GM21619 (cell line): ENCODE measurements at regions not wholly inside any gene's neighbourhood (a gene's known extent, or its start where the extent isn't known, plus 50 kb on each side); places are given as distances from the start of the nearest gene placed in this dataset.

Experiments used
- ATAC-seq: cut with Tn5 transposase; IDR thresholded peaks from one replicate; pipeline ENCODE4 v1.9.1; 2021; ENCODE audit not compliant: unreplicated experiment

DNA sequence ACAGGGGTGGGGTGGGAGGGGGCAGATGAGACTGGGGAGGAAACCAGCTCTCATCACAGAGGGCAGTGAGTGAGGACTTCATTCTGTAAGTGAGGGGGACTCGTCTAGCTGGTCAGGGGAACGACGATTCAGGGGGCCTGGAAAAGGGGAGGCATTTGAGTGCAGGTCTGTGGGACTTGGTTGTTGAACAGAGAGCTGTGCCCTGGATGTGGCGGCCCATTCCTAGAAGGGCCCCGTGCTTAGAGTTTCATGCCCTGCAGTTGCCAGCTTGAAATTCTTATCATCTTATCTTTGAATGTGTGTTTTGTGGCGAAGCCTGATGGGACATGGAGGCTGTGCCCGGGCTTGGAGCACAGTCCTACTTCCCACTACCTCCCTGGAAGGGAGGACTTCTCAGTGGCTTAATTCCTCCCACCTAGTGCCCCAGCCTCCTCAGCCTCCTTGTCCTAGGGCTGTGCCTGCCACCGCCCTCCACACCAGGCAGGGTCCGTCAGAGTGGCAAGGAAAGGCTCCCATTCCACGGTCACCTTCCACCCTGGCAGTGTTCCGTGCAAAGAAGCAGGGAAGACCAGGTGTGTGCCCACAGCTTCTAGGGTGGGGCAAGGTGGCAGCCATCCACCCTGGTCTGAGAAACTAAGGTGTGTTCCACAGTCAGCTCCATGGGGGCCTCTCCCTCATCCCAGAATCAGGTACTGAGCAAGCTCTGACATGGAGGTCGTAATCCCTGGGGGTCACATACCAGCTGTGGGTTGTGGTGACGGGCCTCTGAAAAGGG is 59.7 kb upstream of the LMO1 start:
- no peak for ATAC-seq

GRCh38 chr11:8321876-8322275 is 58.2 kb upstream of the LMO1 start:
- no peak for ATAC-seq

GRCh38 chr11:8320076-8320475 is 56.4 kb upstream of the LMO1 start:
- no peak for ATAC-seq

DNA sequence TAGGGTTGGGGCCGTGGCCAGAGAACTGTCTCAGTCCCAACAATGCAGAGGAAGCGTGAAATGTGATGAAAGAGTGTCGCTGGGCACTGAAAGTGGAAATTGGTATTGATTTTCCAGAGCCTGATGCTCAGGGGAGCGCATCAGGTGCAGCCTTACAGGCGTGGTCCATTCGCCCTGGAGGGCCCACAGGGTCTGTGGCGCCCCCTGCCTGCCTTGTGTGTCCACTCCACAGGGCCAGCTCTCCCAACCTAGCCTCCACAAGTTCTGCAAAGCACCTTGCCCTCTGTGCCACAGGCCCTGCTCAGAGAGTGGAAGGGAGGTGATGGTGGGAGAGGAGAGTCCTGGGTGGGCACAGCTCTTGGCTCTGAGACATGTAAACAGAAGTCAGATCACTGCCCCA is 54.9 kb upstream of the LMO1 start:
- no peak for ATAC-seq

GRCh38 chr11:8317159-8317558 is 53.5 kb upstream of the LMO1 start:
- no peak for ATAC-seq

- no peak for ATAC-seq
Observed at GRCh38 chr11:8315954-8316353, 52.3 kb upstream of the LMO1 start.

DNA sequence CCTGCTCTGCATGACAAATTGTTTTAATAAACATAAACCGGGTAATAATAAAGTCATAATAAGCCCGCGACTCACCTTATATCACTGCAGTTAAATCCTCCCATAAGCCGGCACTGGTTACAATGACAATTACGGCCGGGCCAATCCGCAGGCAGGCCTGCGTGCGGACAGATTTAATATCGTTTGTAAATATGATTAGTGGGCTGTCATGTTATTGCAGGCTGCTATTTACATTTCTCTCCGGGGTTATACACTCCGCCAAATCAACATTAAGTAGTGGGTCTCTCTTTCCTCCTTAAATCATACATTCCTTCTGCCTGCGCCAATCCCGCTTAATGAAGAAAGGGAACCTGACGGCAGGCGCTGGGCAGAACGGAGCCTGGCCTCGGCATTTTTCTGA is 51.8 kb upstream of the LMO1 start:
- ATAC-seq: no peak

DNA sequence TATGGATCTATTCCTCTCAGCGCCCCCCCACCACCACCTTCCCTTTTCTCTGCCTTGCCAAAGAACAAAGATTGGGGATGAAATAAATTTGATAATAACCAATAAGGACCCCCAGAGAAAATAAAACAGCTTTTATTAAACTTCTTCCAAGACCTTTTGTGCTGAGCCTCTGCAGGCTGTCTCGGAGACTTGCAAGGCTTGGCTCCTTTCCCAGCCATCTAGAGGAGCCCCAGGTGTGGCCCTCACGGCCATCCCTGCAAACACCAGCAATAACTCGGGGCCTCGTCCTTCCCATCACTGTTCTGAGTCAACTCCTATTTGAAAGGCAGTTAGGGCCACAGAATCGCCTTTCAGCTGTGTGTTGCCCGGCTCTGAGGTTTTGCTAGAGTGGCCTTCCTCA is 51.2 kb upstream of the LMO1 start:
- ATAC-seq: no peak

DNA sequence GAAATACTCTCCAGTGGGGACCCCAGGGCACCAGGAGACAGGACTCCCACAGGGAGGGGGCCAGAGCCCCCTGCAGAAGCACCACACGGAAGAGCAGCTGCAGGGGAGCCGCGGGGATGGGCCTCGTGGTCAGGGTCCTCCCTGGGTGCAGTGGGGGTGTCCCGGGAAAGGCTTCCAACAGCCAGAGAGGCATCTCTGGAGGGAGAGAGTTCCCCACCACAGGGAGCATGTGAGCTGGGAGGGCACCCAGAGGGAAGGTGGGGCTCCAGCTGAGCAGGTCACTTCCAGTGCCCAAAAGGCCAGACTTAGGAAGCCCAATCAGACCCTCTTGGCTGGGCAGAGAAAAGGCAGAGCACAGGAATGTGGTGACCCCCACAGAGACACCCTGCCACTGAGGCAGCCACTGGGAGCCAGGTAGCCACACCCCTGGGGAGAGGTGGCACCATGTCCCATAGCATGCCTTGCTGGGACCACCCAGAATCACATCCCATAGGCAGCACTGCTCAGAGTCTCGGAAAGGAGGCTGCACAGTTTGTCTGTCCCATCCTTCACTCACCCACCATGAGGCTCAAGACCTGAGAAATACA is 49.9 kb upstream of the LMO1 start:
- ATAC-seq: no peak
